Keratinocyte (primary cell): ENCODE measurements at regions not wholly inside any gene's neighbourhood (a gene's known extent, or its start where the extent isn't known, plus 50 kb on each side); places are given as distances from the start of the nearest gene placed in this dataset.

Source experiments
- DNase-seq: peaks from one replicate; pipeline ENCODE4 v3.0.0-alpha.2; 2011; ENCODE audit warnings: low read depth, missing footprints, low spot score
- FAIRE-seq: peaks from 2 replicates; lab custom pipeline; 2011; peaks lifted over from hg19 to GRCh38; lab: Jason Lieb, UNC
- H2AFZ ChIP-seq: 2 replicates; pipeline ENCODE4 v1.6.0; 2012; ENCODE audit warnings: low read length, control low read depth, inconsistent platforms; ENCODE audit not compliant: control insufficient read depth
- H3K27ac ChIP-seq: 2 replicates; pipeline ENCODE4 v1.5.1; 2011; ENCODE audit warnings: low read length; ENCODE audit not compliant: control insufficient read depth, insufficient read depth
- H3K27me3 ChIP-seq: 3 replicates; pipeline ENCODE4 v1.6.0; 2011; ENCODE audit warnings: low read length; ENCODE audit not compliant: control insufficient read depth, insufficient read depth; ENCODE audit errors: extremely low read depth
- H3K36me3 ChIP-seq, 2 experiments: 2 replicates in 1 of 2; 3 replicates in 1 of 2; pipeline ENCODE4 v1.5.1; 2011; ENCODE audit warnings: low read length in 2 of 2, mild to moderate bottlenecking in 1 of 2; ENCODE audit not compliant: control insufficient read depth in 2 of 2, insufficient read depth in 2 of 2; ENCODE audit errors: extremely low read depth in 1 of 2
- H3K4me1 ChIP-seq: 3 replicates; pipeline ENCODE4 v1.5.1; 2011; ENCODE audit warnings: low read length; ENCODE audit not compliant: control insufficient read depth, insufficient read depth; ENCODE audit errors: extremely low read depth
- H3K4me2 ChIP-seq: 3 replicates; pipeline ENCODE4 v1.6.0; 2011; ENCODE audit warnings: low read depth, low read length; ENCODE audit not compliant: control insufficient read depth, insufficient read depth; ENCODE audit errors: extremely low read depth
- H3K4me3 ChIP-seq, 3 experiments: fragments of 200-600 bp in 1 of 3; sonication (generic) in 1 of 3; 2 replicates in 2 of 3; 3 replicates in 1 of 3; pipeline ENCODE4 v1.5.1; 2011 to 2016; ENCODE audit warnings: low read length in 3 of 3, mild to moderate bottlenecking in 3 of 3, control low read depth in 2 of 3, inconsistent platforms in 1 of 3, low read depth in 1 of 3, mixed read lengths in 1 of 3, mixed run types in 1 of 3, moderate library complexity in 1 of 3; ENCODE audit not compliant: control insufficient read depth in 2 of 3, insufficient read depth in 2 of 3; ENCODE audit errors: extremely low read depth in 1 of 3
- H3K79me2 ChIP-seq: 2 replicates; pipeline ENCODE4 v1.6.0; 2012; ENCODE audit warnings: low read length; ENCODE audit not compliant: control insufficient read depth, insufficient read depth
- H3K9ac ChIP-seq: 3 replicates; pipeline ENCODE4 v1.6.0; 2011; ENCODE audit warnings: low read length; ENCODE audit not compliant: control insufficient read depth, insufficient read depth; ENCODE audit errors: extremely low read depth
- H3K9me1 ChIP-seq: 3 replicates; pipeline ENCODE4 v1.6.0; 2011; ENCODE audit warnings: low read length; ENCODE audit not compliant: control insufficient read depth, insufficient read depth; ENCODE audit errors: extremely low read depth
- H3K9me3 ChIP-seq: 2 replicates; pipeline ENCODE4 v1.5.1; 2012; ENCODE audit warnings: low read depth, low read length; ENCODE audit not compliant: control insufficient read depth
- H4K20me1 ChIP-seq: 3 replicates; pipeline ENCODE4 v1.6.0; 2011; ENCODE audit warnings: low read length; ENCODE audit not compliant: control insufficient read depth, insufficient read depth; ENCODE audit errors: extremely low read depth
- CTCF ChIP-seq, 3 experiments: IDR thresholded peaks in 1 of 3; conservative IDR thresholded peaks in 1 of 3; optimal IDR thresholded peaks in 1 of 3; 2 replicates in 2 of 3; 3 replicates in 1 of 3; pipeline versions ENCODE3 to v1.5.1; 2011; ENCODE audit warnings: low read length in 3 of 3, mild to moderate bottlenecking in 3 of 3, moderate library complexity in 2 of 3, control low read depth in 1 of 3, inconsistent platforms in 1 of 3; ENCODE audit not compliant: insufficient read depth in 2 of 3; ENCODE audit errors: extremely low read depth in 1 of 3
- EZH2 ChIP-seq: IDR thresholded peaks from one replicate; pipeline ENCODE4 v1.6.1; 2012; ENCODE audit warnings: inconsistent platforms, mild to moderate bottlenecking, low read length, moderate library complexity
- dilution Hi-C: fragments of 300-500 bp; cut with MboI; formaldehyde crosslinking; loops from one replicate; pipeline ENCODE4 v1.7.0; 2020; ENCODE audit warnings: low sequenced_read_pairs; ENCODE audit not compliant: extremely low pct_ligation_motif_present

GRCh38 chr2:41546031-41546430 is 501.8 kb upstream of the PKDCC start:
- Histone ChIP-seq H3K27ac (no peak overlapping the region), H3K79me2 (no peaks in the 10 kb centered on the region), H3K4me1 (no peaks in the 10 kb centered on the region), H3K9me1 (no peaks in the 10 kb centered on the region), H2AFZ (no peak overlapping the region), H4K20me1 (no peaks in the 10 kb centered on the region), H3K27me3 (no peaks in the 10 kb centered on the region), H3K4me3 (no peak overlapping the region), H3K9me3 (no peaks in the 10 kb centered on the region), H3K9ac (no peak overlapping the region), H3K4me2 (no peak overlapping the region), H3K36me3 (no peaks in the 10 kb centered on the region)
- DNase-seq: no peak
- no peak for FAIRE-seq
- dilution Hi-C loops: no loop called here
- TF ChIP-seq CTCF (optimal IDR thresholded peaks at IDR 0.05 in 1 of 3, IDR thresholded peaks at IDR 0.05 in 1 of 3, conservative IDR thresholded peaks at IDR 0.05 in 1 of 3; ENCODE audit: extremely low read depth in 1 of 3, insufficient read depth in 2 of 3, low read length in 3 of 3) (no peak), EZH2 (no peak)

- Histone ChIP-seq H3K4me2 (no peak overlapping the region), H3K36me3 (no peaks in the 10 kb centered on the region), H3K79me2 (no peaks in the 10 kb centered on the region), H2AFZ (no peak overlapping the region), H3K4me1 (no peaks in the 10 kb centered on the region), H3K9ac (no peak overlapping the region), H3K4me3 (no peak overlapping the region), H4K20me1 (no peaks in the 10 kb centered on the region), H3K9me3 (no peaks in the 10 kb centered on the region), H3K27me3 (no peaks in the 10 kb centered on the region), H3K9me1 (no peaks in the 10 kb centered on the region), H3K27ac (no peak overlapping the region)
- no peak for FAIRE-seq
- TF ChIP-seq CTCF (optimal IDR thresholded peaks at IDR 0.05 in 1 of 3, IDR thresholded peaks at IDR 0.05 in 1 of 3, conservative IDR thresholded peaks at IDR 0.05 in 1 of 3; ENCODE audit: extremely low read depth in 1 of 3, insufficient read depth in 2 of 3, low read length in 3 of 3) (no peak), EZH2 (no peak)
- no peak for DNase-seq
- dilution Hi-C loops: no loop called here
Measured at GRCh38 chr2:41568648-41569047, 479.2 kb upstream of the PKDCC start.
